DND-41 (cell line): ENCODE measurements at regions not wholly inside any gene's neighbourhood (a gene's known extent, or its start where the extent isn't known, plus 50 kb on each side); places are given as distances from the start of the nearest gene placed in this dataset.

ENCODE experiments used
- EZH2 ChIP-seq: IDR thresholded peaks from 3 replicates; pipeline ENCODE4 v1.6.1; 2012; ENCODE audit warnings: borderline replicate concordance, low read depth, mild to moderate bottlenecking, moderate library complexity, low read length, inconsistent platforms; ENCODE audit not compliant: severe bottlenecking
- TF ChIP-seq, protein P1 (sequence below): IDR thresholded peaks from 2 replicates; pipeline ENCODE4 v1.5.1; 2012; ENCODE audit warnings: borderline replicate concordance, low read length, moderate library complexity, mild to moderate bottlenecking; ENCODE audit not compliant: poor library complexity, severe bottlenecking; ENCODE audit errors: extremely low read depth

DNA sequence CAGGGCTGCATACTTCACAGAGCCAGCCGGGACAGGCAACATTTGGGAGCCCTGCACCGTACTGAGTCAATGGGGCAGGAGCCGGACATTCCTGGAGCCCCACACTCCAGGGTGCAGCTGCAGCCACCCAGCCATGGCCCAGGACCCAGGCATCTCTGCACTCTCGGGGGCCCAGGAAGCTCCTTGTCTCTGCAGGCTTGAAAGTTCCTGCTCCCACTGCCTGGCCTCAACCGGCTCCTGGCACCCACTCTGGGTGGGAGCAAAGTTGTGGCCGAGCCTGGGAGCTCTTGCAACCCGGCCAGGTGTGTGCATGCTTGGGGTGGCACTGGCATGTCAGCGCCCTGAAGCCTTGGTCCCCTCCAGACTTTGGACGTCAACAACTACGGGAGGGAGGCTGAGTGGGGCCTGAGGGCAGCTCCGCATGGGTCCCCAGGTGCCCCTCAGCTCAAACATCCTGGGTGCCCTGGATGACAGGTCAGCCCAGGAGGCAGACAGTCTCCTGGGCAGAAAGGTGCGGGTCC, 833.5 kb upstream of the CADM2 start:
- TF ChIP-seq, protein P1, sequence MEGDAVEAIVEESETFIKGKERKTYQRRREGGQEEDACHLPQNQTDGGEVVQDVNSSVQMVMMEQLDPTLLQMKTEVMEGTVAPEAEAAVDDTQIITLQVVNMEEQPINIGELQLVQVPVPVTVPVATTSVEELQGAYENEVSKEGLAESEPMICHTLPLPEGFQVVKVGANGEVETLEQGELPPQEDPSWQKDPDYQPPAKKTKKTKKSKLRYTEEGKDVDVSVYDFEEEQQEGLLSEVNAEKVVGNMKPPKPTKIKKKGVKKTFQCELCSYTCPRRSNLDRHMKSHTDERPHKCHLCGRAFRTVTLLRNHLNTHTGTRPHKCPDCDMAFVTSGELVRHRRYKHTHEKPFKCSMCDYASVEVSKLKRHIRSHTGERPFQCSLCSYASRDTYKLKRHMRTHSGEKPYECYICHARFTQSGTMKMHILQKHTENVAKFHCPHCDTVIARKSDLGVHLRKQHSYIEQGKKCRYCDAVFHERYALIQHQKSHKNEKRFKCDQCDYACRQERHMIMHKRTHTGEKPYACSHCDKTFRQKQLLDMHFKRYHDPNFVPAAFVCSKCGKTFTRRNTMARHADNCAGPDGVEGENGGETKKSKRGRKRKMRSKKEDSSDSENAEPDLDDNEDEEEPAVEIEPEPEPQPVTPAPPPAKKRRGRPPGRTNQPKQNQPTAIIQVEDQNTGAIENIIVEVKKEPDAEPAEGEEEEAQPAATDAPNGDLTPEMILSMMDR = no peak
- TF ChIP-seq EZH2 = no peak
